ENCODE measurements at regions not wholly inside any gene's neighbourhood (a gene's known extent, or its start where the extent isn't known, plus 50 kb on each side); places are given as distances from the start of the nearest gene placed in this dataset.

- Histone ChIP-seq H3K9me3 (replicated peaks in 1 of 11) (no peaks in the 10 kb centered on the region), H3K4me1 (peaks cover 0 to 36% (median 0%) of the 10 kb centered on the region in 10 experiments; a peak in 7 of 20 replicates), H3K4me2 (no peak overlapping the region), H3K9ac (no peak overlapping the region), H3K4me3 (no peak overlapping the region), H3K27me3 (no peaks in the 10 kb centered on the region), H3K27ac (no peak overlapping the region), H3K36me3 (no peaks in the 10 kb centered on the region), H4K20me1 (no peaks in the 10 kb centered on the region)
- no peak for TF ChIP-seq Cebpa-rat (IDR thresholded peaks at IDR 0.05)
Measured at GRCh38 chr10:33573606-33574005, 239.1 kb upstream of the NRP1 start.

GRCh38 chr10:33571616-33572015, 237.1 kb upstream of the NRP1 start:
- TF ChIP-seq Cebpa-rat (IDR thresholded peaks at IDR 0.05), result no peak
- H3K4me3 ChIP-seq, result no peak overlapping the region
- H3K4me2 ChIP-seq, result peak overlapping the region in 2 of 11 experiments; percentile 52 to 77; a peak in 5 of 22 replicates
- no peaks in the 10 kb centered on the region for H3K27me3 ChIP-seq
- H4K20me1 ChIP-seq, result no peaks in the 10 kb centered on the region
- H3K27ac ChIP-seq, result no peak overlapping the region
- H3K4me1 ChIP-seq, result peaks cover 0 to 56% (median under 1%) of the 10 kb centered on the region in 10 experiments; a peak in 7 of 20 replicates
- H3K36me3 ChIP-seq, result no peaks in the 10 kb centered on the region
- no peaks in the 10 kb centered on the region for H3K9me3 ChIP-seq (replicated peaks in 1 of 11)
- H3K9ac ChIP-seq, result no peak overlapping the region

- Histone ChIP-seq H3K9ac (0 out of 22 replicates have a peak overlapping the region, but pooled peaks of 2 of the 11 experiments have one; percentile 4 to 22), H3K36me3 (no peaks in the 10 kb centered on the region), H4K20me1 (no peaks in the 10 kb centered on the region), H3K4me2 (peak overlapping the region in 4 of 11 experiments; percentile 27 to 81 (median 68); a peak in 7 of 22 replicates), H3K4me1 (peaks cover 0 to 67% (median 2%) of the 10 kb centered on the region in 10 experiments; a peak in 8 of 20 replicates), H3K27ac (peak overlapping the region in 3 of 11 experiments; percentile 48 to 58 (median 54); a peak in 5 of 22 replicates), H3K4me3 (no peak overlapping the region), H3K9me3 (replicated peaks in 1 of 11) (no peaks in the 10 kb centered on the region), H3K27me3 (no peaks in the 10 kb centered on the region)
- TF ChIP-seq Cebpa-rat (IDR thresholded peaks at IDR 0.05), result no peak
Measured at GRCh38 chr10:33570495-33570894, 236.0 kb upstream of the NRP1 start.

DNA sequence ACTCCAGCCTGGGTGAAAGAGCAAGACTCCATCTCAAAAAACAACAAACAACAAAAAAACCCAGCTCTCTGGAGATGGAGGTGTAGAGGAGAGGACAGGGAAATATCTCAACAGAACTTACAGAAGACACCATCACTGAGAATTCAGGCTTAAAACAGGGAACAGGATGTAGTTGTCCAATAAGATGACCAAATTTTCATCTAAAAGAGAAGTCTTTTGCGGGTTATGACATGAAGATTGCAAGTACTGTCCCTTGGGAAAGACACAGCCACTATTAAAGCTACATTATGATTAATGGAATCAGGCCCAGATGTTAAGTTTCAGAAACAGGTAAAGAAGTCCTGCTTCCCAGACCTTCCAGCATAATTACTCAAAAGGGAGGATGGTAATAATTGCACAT, 235.2 kb upstream of the NRP1 start:
- Histone ChIP-seq H3K9ac (0 out of 22 replicates have a peak overlapping the region, but pooled peaks of 1 of the 11 experiments have one; percentile 4), H3K27ac (peak overlapping the region in 2 of 11 experiments; percentile 48 to 54; a peak in 5 of 22 replicates), H4K20me1 (no peaks in the 10 kb centered on the region), H3K4me3 (no peak overlapping the region), H3K4me1 (peaks cover 0 to 72% (median 2%) of the 10 kb centered on the region in 10 experiments; a peak in 8 of 20 replicates), H3K36me3 (no peaks in the 10 kb centered on the region), H3K27me3 (no peaks in the 10 kb centered on the region), H3K4me2 (peak overlapping the region in 4 of 11 experiments; percentile 27 to 81 (median 68); a peak in 7 of 22 replicates), H3K9me3 (replicated peaks in 1 of 11) (no peaks in the 10 kb centered on the region)
- TF ChIP-seq Cebpa-rat (IDR thresholded peaks at IDR 0.05), result no peak

GRCh38 chr10:33566426-33566825, 232.0 kb upstream of the NRP1 start:
- H3K9ac ChIP-seq, result peak overlapping the region in 2 of 11 experiments; percentile 23 to 57; a peak in 4 of 22 replicates
- H3K36me3 ChIP-seq, result no peaks in the 10 kb centered on the region
- peaks cover 0 to 79% (median 2%) of the 10 kb centered on the region in 10 experiments; a peak in 8 of 20 replicates for H3K4me1 ChIP-seq
- H4K20me1 ChIP-seq, result no peaks in the 10 kb centered on the region
- H3K4me3 ChIP-seq, result no peak overlapping the region
- peak overlapping the region in 5 of 11 experiments; percentile 22 to 84 (median 58); a peak in 7 of 22 replicates for H3K4me2 ChIP-seq
- H3K27me3 ChIP-seq, result no peaks in the 10 kb centered on the region
- no peaks in the 10 kb centered on the region for H3K9me3 ChIP-seq (replicated peaks in 1 of 11)
- no peak for TF ChIP-seq Cebpa-rat (IDR thresholded peaks at IDR 0.05)
- peak overlapping the region in 3 of 11 experiments; percentile 58 to 61 (median 60); a peak in 5 of 22 replicates for H3K27ac ChIP-seq

GRCh38 chr10:33566001-33566400, 231.5 kb upstream of the NRP1 start:
- no peaks in the 10 kb centered on the region for H3K9me3 ChIP-seq (replicated peaks in 1 of 11)
- no peaks in the 10 kb centered on the region for H3K36me3 ChIP-seq
- H3K4me3 ChIP-seq, result no peak overlapping the region
- H4K20me1 ChIP-seq, result no peaks in the 10 kb centered on the region
- peak overlapping the region in 4 of 11 experiments; percentile 24 to 84 (median 63); a peak in 6 of 22 replicates for H3K4me2 ChIP-seq
- no peak for TF ChIP-seq Cebpa-rat (IDR thresholded peaks at IDR 0.05)
- H3K9ac ChIP-seq, result peak overlapping the region in 3 of 11 experiments; percentile 2 to 57 (median 23); a peak in 5 of 22 replicates
- peak overlapping the region in 3 of 11 experiments; percentile 58 to 61 (median 60); a peak in 5 of 22 replicates for H3K27ac ChIP-seq
- peaks cover 0 to 76% (median 2%) of the 10 kb centered on the region in 10 experiments; a peak in 8 of 20 replicates for H3K4me1 ChIP-seq
- H3K27me3 ChIP-seq, result no peaks in the 10 kb centered on the region

- H4K20me1 ChIP-seq, result no peaks in the 10 kb centered on the region
- peak overlapping the region in 3 of 11 experiments; percentile 58 to 61 (median 60); a peak in 5 of 22 replicates for H3K27ac ChIP-seq
- peaks cover 0 to 68% (median 2%) of the 10 kb centered on the region in 10 experiments; a peak in 8 of 20 replicates for H3K4me1 ChIP-seq
- no peaks in the 10 kb centered on the region for H3K36me3 ChIP-seq
- peak overlapping the region in 3 of 11 experiments; percentile 58 to 84 (median 68); a peak in 4 of 22 replicates for H3K4me2 ChIP-seq
- no peak overlapping the region for H3K4me3 ChIP-seq
- TF ChIP-seq Cebpa-rat (IDR thresholded peaks at IDR 0.05), result no peak
- no peak overlapping the region for H3K9ac ChIP-seq
- H3K27me3 ChIP-seq, result no peaks in the 10 kb centered on the region
- no peaks in the 10 kb centered on the region for H3K9me3 ChIP-seq (replicated peaks in 1 of 11)
Measured at GRCh38 chr10:33565231-33565630, 230.8 kb upstream of the NRP1 start.

GRCh38 chr10:33559105-33559504, 224.6 kb upstream of the NRP1 start:
- no peak for TF ChIP-seq Cebpa-rat (IDR thresholded peaks at IDR 0.05)
- Histone ChIP-seq H3K9me3 (replicated peaks in 1 of 11) (no peaks in the 10 kb centered on the region), H3K27me3 (no peaks in the 10 kb centered on the region), H3K4me1 (peaks cover 0 to 9% (median 0%) of the 10 kb centered on the region in 10 experiments; a peak in 2 of 20 replicates), H3K27ac (no peak overlapping the region), H3K4me3 (no peak overlapping the region), H3K9ac (no peak overlapping the region), H3K4me2 (no peak overlapping the region), H3K36me3 (no peaks in the 10 kb centered on the region), H4K20me1 (no peaks in the 10 kb centered on the region)

DNA sequence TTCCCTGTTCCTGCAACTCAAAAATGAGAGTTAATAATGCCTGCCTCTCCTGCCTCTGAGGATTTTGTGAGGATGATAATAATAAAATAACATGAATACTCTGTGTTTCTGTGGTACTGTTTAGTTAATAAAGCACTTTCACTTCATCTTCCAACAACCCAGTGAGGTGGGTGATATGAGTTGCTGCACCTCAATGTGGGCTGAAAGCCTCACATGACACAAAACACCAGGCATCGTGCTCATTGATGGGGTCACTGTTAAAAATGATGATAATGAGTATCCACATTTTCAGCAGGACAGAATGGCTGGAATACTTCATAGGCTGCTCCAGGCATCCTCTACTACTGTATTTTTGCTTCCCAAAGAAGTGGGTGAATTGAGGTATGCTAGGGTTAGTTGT, 222.8 kb upstream of the NRP1 start:
- H3K9me3 ChIP-seq (replicated peaks in 1 of 11), result no peaks in the 10 kb centered on the region
- H3K27me3 ChIP-seq, result no peaks in the 10 kb centered on the region
- H3K9ac ChIP-seq, result no peak overlapping the region
- H3K36me3 ChIP-seq, result no peaks in the 10 kb centered on the region
- H3K4me3 ChIP-seq, result no peak overlapping the region
- TF ChIP-seq Cebpa-rat (IDR thresholded peaks at IDR 0.05), result no peak
- no peak overlapping the region for H3K27ac ChIP-seq
- H3K4me2 ChIP-seq, result no peak overlapping the region
- no peaks in the 10 kb centered on the region for H4K20me1 ChIP-seq
- no peaks in the 10 kb centered on the region for H3K4me1 ChIP-seq

Data from BLaER1 treated with 17β-estradiol and CSF1 and Interleukin-3, amounts not matched to agents 10 nM and 100 nM (cell line).